ENCODE measurements at regions not wholly inside any gene's neighbourhood (a gene's known extent, or its start where the extent isn't known, plus 50 kb on each side); places are given as distances from the start of the nearest gene placed in this dataset.

DNA sequence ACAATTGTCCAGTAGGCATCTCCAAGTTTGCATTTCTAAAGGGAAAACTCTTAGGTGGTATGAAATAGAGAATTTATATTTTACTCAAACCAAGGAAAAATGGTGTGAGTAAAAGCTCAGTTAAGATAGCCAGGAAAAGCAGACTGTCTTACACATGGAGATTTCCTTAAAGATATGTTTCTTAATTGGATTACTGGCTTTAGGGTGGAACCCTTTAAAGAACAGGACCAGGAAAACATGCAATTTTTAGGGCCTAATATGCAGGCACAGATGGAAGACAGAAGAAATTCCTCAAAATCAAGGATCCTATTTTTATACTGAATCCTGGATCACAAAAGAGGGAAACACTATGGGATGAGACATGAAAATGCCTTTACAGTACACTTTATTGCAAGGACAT is 100.3 kb upstream of the PCDH17 start:
- H3K27me3 Mint-ChIP-seq, result no peaks in the 10 kb centered on the region
- DNase-seq (no peak), ATAC-seq (no peak)
- H3K27ac Mint-ChIP-seq, result no peak overlapping the region
- H3K9me3 Mint-ChIP-seq, result peaks cover 4 to 18% of the 10 kb centered on the region in 2 donors
- H3K4me3 Mint-ChIP-seq, result no peak overlapping the region
- H3K4me1 Mint-ChIP-seq, result no peaks in the 10 kb centered on the region

DNA sequence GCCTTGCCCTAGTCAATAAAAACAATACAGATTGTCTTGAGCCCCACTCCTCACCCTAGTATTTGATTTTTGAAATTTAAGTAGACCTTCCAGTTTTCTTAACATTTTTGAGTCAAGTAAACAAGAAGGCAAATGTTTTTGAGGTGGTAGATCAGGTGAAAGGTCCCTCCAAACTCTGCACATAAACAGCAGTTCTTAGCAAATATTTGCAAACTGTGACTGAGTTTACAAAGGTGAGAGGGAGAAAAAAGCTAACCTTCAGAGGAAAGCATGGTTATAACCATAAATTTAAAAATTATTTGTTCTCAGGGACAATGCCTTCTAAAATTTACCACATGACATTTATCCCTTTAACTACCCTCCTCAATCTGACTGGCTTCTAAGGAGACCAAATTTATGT is 84.6 kb upstream of the PCDH17 start:
- Mint-ChIP-seq H3K27ac (no peak overlapping the region), H3K27me3 (no peaks in the 10 kb centered on the region), H3K4me1 (no peaks in the 10 kb centered on the region), H3K4me3 (no peak overlapping the region), H3K9me3 (peaks cover 5 to 8% of the 10 kb centered on the region in 2 donors)
- ATAC-seq (no peak), DNase-seq (no peak)

DNA sequence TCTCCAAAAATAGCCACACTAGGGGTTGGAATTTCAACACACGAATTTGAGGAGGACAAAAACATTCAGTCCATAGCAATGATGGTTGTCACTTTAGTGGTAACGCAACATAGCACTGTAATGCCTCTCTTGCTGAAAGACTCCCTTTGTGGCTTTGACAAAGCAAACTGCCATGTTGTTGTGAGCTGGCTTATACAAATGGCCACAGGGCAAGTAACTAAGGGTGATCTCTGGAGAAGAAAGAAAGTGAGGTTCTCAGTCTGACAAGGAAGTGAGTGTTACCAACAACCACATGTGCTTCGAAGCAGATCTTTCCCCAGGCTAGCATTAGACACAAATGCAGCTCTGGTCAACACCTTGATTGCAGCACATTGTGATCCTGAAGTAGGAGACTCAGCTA is 79.1 kb upstream of the PCDH17 start:
- H3K9me3 Mint-ChIP-seq, result peaks cover 13% of the 10 kb centered on the region in 2 donors
- H3K4me1 Mint-ChIP-seq, result no peaks in the 10 kb centered on the region
- H3K27ac Mint-ChIP-seq, result no peak overlapping the region
- ATAC-seq (no peak), DNase-seq (no peak)
- no peak overlapping the region for H3K4me3 Mint-ChIP-seq
- no peaks in the 10 kb centered on the region for H3K27me3 Mint-ChIP-seq

DNA sequence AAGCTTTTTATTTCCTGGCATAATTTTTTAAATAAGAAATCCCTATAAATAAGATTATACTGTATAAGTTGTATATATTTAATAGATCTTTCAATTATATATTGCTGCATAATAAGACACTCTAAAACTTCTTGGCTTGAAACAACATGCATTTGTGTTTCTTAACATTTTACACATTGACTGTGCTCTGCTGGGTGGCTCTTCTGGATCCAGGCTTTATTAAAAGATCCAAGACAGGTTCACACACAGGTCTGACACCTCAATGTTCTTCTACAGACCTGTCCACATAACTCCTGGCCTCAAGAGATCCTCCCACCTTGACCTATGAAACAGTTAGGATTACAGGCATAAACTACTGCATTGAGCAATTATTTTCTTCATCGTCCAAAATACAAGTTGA is 77.6 kb upstream of the PCDH17 start:
- ATAC-seq, result no peak
- Mint-ChIP-seq H3K4me3 (no peak overlapping the region), H3K27ac (no peak overlapping the region), H3K9me3 (peaks cover 13% of the 10 kb centered on the region in 2 donors), H3K4me1 (no peaks in the 10 kb centered on the region), H3K27me3 (no peaks in the 10 kb centered on the region)
- DNase-seq, result no peak

DNA sequence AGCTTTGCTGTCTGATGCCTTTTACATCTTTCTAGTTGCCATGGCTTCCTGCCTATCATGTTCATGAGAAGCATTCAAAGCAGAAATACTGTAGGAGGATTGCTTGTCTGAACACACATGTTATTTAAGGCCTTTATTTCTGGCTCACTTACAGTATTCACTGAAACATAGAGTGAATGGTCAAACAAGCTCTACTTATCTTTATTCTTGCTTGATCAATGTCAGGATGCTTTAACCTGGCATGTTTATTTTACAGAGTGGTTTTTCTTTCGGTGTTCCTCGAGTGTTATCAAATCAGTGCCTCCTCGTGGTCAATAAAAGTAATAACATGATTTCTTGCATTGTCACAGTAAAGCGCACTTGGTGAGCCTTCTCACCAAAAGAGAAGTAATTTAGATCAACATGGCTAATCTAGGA is 73.5 kb upstream of the PCDH17 start:
- DNase-seq (no peak), ATAC-seq (no peak)
- H3K4me3 Mint-ChIP-seq, result no peak overlapping the region
- H3K4me1 Mint-ChIP-seq, result no peaks in the 10 kb centered on the region
- H3K9me3 Mint-ChIP-seq, result peaks cover 6 to 14% of the 10 kb centered on the region in 2 donors
- H3K27me3 Mint-ChIP-seq, result no peaks in the 10 kb centered on the region
- no peak overlapping the region for H3K27ac Mint-ChIP-seq

DNA sequence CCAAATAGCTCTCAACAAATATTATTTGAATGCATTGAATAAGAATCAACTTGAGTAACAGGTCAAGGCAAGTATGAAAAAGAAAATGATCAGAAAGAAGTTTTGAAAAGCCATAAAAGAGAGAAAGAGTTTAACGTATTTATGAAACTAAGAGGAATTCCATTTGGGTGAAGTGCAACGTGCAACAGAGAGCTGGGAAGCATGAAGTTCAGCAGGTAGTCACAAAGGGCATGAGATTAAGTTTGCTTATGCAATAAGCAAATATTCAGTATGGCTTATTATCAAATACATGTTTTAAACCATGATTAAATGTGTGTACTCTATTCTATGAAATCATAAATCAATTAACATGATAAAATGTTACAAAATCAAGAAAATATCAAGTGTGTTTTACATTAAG is 62.7 kb upstream of the PCDH17 start:
- DNase-seq (no peak), ATAC-seq (no peak)
- H3K27ac Mint-ChIP-seq, result no peak overlapping the region
- no peaks in the 10 kb centered on the region for H3K27me3 Mint-ChIP-seq
- no peak overlapping the region for H3K4me3 Mint-ChIP-seq
- peaks cover 10 to 17% of the 10 kb centered on the region in 2 donors for H3K9me3 Mint-ChIP-seq
- H3K4me1 Mint-ChIP-seq, result no peaks in the 10 kb centered on the region

DNA sequence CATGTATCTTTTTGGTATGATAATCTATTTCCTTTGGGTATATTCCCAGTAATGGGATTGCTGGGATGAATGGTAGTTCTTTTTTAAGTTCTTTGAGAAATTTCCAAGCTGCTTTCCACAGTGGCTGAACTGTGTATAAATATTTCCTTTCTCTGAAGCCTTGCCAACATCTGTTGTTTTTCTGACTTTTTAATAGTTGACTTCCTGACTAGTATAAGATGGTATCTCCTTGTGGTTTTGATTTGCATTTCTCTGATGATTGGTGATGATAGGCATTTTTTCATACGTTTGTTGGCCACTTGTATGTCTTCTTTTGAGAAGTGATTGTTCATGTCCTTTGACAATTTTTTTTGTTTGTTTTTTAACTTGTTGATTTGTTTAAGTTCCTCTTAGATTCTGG is 61.6 kb upstream of the PCDH17 start:
- no peak overlapping the region for H3K4me3 Mint-ChIP-seq
- no peaks in the 10 kb centered on the region for H3K4me1 Mint-ChIP-seq
- no peak for DNase-seq
- peaks cover 20% of the 10 kb centered on the region in 2 donors for H3K9me3 Mint-ChIP-seq
- no peak for ATAC-seq
- no peaks in the 10 kb centered on the region for H3K27me3 Mint-ChIP-seq
- no peak overlapping the region for H3K27ac Mint-ChIP-seq

All from stimulated activated naive CD8-positive, alpha-beta T cell treated with anti-CD3 and anti-CD28 coated beads, Interleukin-15, amount 100 ng/mL, for 72 hours (primary cell).